CD14-positive monocyte (primary cell): ENCODE measurements at regions not wholly inside any gene's neighbourhood (a gene's known extent, or its start where the extent isn't known, plus 50 kb on each side); places are given as distances from the start of the nearest gene placed in this dataset.

Experiments used
- DNase-seq, 3 donors: peaks; one replicate each; pipeline ENCODE4 v3.0.0-alpha.2; 2011 to 2022
- H2AFZ ChIP-seq: 2 replicates; pipeline ENCODE4 v1.6.0; 2012; ENCODE audit warnings: mild to moderate bottlenecking, low read depth, low read length, inconsistent platforms; ENCODE audit not compliant: insufficient read depth, poor library complexity, severe bottlenecking
- H3K27ac ChIP-seq, 2 donors: 1 replicate in 1 of 2; 2 replicates in 1 of 2; pipeline ENCODE4 v1.5.1; 2012 to 2013; ENCODE audit warnings: low read length in 2 of 2, control low read depth in 1 of 2, inconsistent platforms in 1 of 2, low read depth in 1 of 2, mild to moderate bottlenecking in 1 of 2
- H3K27me3 ChIP-seq, 2 donors: one replicate each; pipeline versions ENCODE4 v1.6.0 to v1.6.1; 2011 to 2013; ENCODE audit warnings: low read length in 2 of 2; ENCODE audit not compliant: control insufficient read depth in 2 of 2, insufficient read depth in 2 of 2
- H3K36me3 ChIP-seq, 2 donors: replicated peaks in 1 of 2; 1 replicate in 1 of 2; 2 replicates in 1 of 2; pipeline versions ENCODE4 v1.5.1 to v1.6.1; 2012 to 2013; ENCODE audit warnings: low read length in 2 of 2, control low read depth in 1 of 2, inconsistent platforms in 1 of 2, mild to moderate bottlenecking in 1 of 2; ENCODE audit not compliant: insufficient read depth in 2 of 2, control insufficient read depth in 1 of 2
- H3K4me1 ChIP-seq, 2 donors: 1 replicate in 1 of 2; 2 replicates in 1 of 2; pipeline versions ENCODE4 v1.5.1 to v1.6.1; 2012 to 2013; ENCODE audit warnings: low read length in 2 of 2, control low read depth in 1 of 2, inconsistent platforms in 1 of 2, mild to moderate bottlenecking in 1 of 2, moderate library complexity in 1 of 2; ENCODE audit not compliant: insufficient read depth in 2 of 2, control insufficient read depth in 1 of 2
- H3K4me2 ChIP-seq: replicated peaks from 2 replicates; pipeline ENCODE3; 2012; ENCODE audit warnings: low read length, moderate library complexity, mild to moderate bottlenecking; ENCODE audit not compliant: poor library complexity, severe bottlenecking; ENCODE audit errors: extremely low read depth
- H3K4me3 ChIP-seq, 3 experiments: fragments of 200-600 bp in 1 of 3; sonication (generic) in 1 of 3; replicated peaks in 1 of 3; 1 replicate in 2 of 3; 2 replicates in 1 of 3; pipeline ENCODE4 v1.5.1; 2011 to 2013; ENCODE audit warnings: low read length in 3 of 3, mild to moderate bottlenecking in 3 of 3, control low read depth in 2 of 3, low read depth in 2 of 3, inconsistent platforms in 1 of 3, moderate library complexity in 1 of 3
- H3K79me2 ChIP-seq: 2 replicates; pipeline ENCODE4 v1.6.0; 2012; ENCODE audit warnings: mild to moderate bottlenecking, control low read depth, inconsistent platforms, low read length, moderate library complexity; ENCODE audit not compliant: insufficient read depth
- H3K9ac ChIP-seq: 2 replicates; pipeline ENCODE4 v1.6.0; 2017; ENCODE audit warnings: low read length, mild to moderate bottlenecking; ENCODE audit not compliant: insufficient read depth, poor library complexity, severe bottlenecking
- H3K9me3 ChIP-seq, 2 donors: replicated peaks in 1 of 2; 1 replicate in 1 of 2; 2 replicates in 1 of 2; pipeline versions ENCODE4 v1.5.1 to v1.6.1; 2012 to 2013; ENCODE audit warnings: low read length in 2 of 2, control low read depth in 1 of 2; ENCODE audit not compliant: control insufficient read depth in 1 of 2, insufficient read depth in 1 of 2
- H4K20me1 ChIP-seq: 2 replicates; pipeline ENCODE4 v1.6.0; 2012; ENCODE audit warnings: mild to moderate bottlenecking, low read length, control low read depth, moderate library complexity; ENCODE audit not compliant: insufficient read depth
- H3K27ac Mint-ChIP-seq, 7 donors: one replicate each; pipeline ENCODE4 v1.8.0; 2020; ENCODE audit warnings: mild to moderate bottlenecking in 7 of 7, mixed read lengths in 7 of 7, moderate library complexity in 6 of 7, inconsistent platforms in 2 of 7
- H3K27me3 Mint-ChIP-seq, 3 donors: one replicate each; pipeline ENCODE4 v1.8.0; 2021 to 2022; ENCODE audit warnings: low read depth in 3 of 3, mild to moderate bottlenecking in 3 of 3, mixed read lengths in 3 of 3, moderate library complexity in 3 of 3, inconsistent platforms in 1 of 3
- H3K36me3 Mint-ChIP-seq, 2 donors: one replicate each; pipeline ENCODE4 v1.8.0; 2020; ENCODE audit warnings: mixed read lengths in 2 of 2, inconsistent platforms in 1 of 2, mild to moderate bottlenecking in 1 of 2
- H3K4me1 Mint-ChIP-seq: one replicate; pipeline ENCODE4 v1.8.0; 2020; ENCODE audit warnings: mild to moderate bottlenecking, mixed read lengths
- H3K4me3 Mint-ChIP-seq, 2 donors: one replicate each; pipeline ENCODE4 v1.8.0; 2020; ENCODE audit warnings: mild to moderate bottlenecking in 2 of 2, mixed read lengths in 2 of 2, moderate library complexity in 1 of 2
- H3K9me3 Mint-ChIP-seq, 7 donors: one replicate each; pipeline ENCODE4 v1.8.0; 2020 to 2022; ENCODE audit warnings: mixed read lengths in 7 of 7, mild to moderate bottlenecking in 6 of 7, moderate library complexity in 6 of 7, inconsistent platforms in 2 of 7
- WGBS: methylation state at CpG from one replicate; pipeline ENCODE4 v1.1.5; 2013; ENCODE audit warnings: missing lambda C conversion rate; ENCODE audit not compliant: insufficient coverage; 5-methylcytosine and 5-hydroxymethylcytosine counted together
- intact Hi-C, 2 donors: fragments of 100-400 bp; cut with micrococcal nuclease; formaldehyde crosslinking; loops; one replicate each; pipeline versions ENCODE4 v1.15.0 to v1.15.1; 2023
- TF ChIP-seq, protein P1 (sequence below): fragments of 200-600 bp; IDR thresholded peaks from one replicate; pipeline ENCODE4 v1.8.0; 2022; ENCODE audit warnings: antibody characterized with exemption, mild to moderate bottlenecking

DNA sequence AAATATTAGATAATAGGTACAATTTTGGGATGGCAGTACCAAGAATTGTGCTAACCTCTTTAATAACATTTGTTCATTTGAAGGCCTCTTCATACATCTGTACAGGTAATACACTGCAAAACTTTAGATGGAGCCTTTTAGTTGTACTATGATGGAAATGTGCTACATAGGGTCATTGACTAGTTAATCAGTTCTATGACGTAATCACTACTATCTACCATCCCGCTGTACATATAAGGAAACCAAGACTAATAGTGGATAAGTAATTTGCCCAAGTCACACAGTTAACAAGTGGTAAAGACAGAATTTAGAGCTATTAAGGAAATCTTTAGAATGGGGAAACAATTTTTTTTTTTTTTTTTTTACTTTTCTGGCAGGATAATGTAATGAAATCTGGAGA is 521.3 kb downstream of the TUSC7 start:
- Histone ChIP-seq H3K36me3 (no peaks in the 10 kb centered on the region), H3K9ac (no peak overlapping the region), H3K27ac (no peak overlapping the region), H3K4me1 (no peaks in the 10 kb centered on the region), H3K79me2 (no peaks in the 10 kb centered on the region), H3K4me3 (no peak overlapping the region), H3K9me3 (no peaks in the 10 kb centered on the region), H3K4me2 (no peak overlapping the region), H4K20me1 (no peaks in the 10 kb centered on the region), H3K27me3 (no peaks in the 10 kb centered on the region), H2AFZ (no peak overlapping the region)
- Mint-ChIP-seq H3K4me1 (no peaks in the 10 kb centered on the region), H3K27ac (no peak overlapping the region), H3K27me3 (peaks cover 0 to 5% (median 2%) of the 10 kb centered on the region in 3 donors), H3K36me3 (no peaks in the 10 kb centered on the region), H3K9me3 (peaks cover 0 to 8% (median 0%) of the 10 kb centered on the region in 7 donors), H3K4me3 (no peak overlapping the region)
- DNase-seq: no peak
- TF ChIP-seq, protein P1, sequence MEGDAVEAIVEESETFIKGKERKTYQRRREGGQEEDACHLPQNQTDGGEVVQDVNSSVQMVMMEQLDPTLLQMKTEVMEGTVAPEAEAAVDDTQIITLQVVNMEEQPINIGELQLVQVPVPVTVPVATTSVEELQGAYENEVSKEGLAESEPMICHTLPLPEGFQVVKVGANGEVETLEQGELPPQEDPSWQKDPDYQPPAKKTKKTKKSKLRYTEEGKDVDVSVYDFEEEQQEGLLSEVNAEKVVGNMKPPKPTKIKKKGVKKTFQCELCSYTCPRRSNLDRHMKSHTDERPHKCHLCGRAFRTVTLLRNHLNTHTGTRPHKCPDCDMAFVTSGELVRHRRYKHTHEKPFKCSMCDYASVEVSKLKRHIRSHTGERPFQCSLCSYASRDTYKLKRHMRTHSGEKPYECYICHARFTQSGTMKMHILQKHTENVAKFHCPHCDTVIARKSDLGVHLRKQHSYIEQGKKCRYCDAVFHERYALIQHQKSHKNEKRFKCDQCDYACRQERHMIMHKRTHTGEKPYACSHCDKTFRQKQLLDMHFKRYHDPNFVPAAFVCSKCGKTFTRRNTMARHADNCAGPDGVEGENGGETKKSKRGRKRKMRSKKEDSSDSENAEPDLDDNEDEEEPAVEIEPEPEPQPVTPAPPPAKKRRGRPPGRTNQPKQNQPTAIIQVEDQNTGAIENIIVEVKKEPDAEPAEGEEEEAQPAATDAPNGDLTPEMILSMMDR: no peak
- WGBS: no CpG with 5 or more reads among the region's 2 CpGs
- intact Hi-C loops: no loop called here

DNA sequence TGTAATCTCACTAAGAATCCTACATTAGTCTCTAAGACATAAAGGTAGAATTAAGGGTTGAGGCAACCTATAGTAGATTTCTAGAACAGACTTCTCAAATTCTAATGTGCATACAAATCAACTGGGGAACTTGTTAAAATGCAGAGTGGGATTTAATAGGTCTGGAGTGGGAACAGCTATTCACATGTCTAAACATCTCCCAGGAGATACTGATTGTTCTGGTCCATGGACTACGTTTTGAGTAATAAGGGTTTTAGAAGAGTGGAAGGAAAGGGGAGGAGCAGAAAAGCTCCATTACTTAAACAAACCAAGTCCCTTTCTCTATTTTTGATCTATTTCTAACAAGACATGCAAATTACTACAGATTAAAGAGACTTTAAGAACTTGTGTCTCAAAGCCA is 524.8 kb downstream of the TUSC7 start:
- Mint-ChIP-seq H3K27me3 (peaks cover 0 to 4% (median 0%) of the 10 kb centered on the region in 3 donors), H3K4me1 (no peaks in the 10 kb centered on the region), H3K36me3 (no peaks in the 10 kb centered on the region), H3K4me3 (no peak overlapping the region), H3K9me3 (peaks cover 0 to 9% (median 3%) of the 10 kb centered on the region in 7 donors), H3K27ac (no peak overlapping the region)
- peaks cover 0 to 8% of the 10 kb centered on the region in 2 donors for H3K9me3 ChIP-seq
- no peak overlapping the region for H3K9ac ChIP-seq
- no CpG with 5 or more reads among the region's 1 CpG for WGBS
- no peaks in the 10 kb centered on the region for H3K4me1 ChIP-seq
- H3K4me3 ChIP-seq: no peak overlapping the region
- H3K36me3 ChIP-seq: no peaks in the 10 kb centered on the region
- H3K4me2 ChIP-seq: no peak overlapping the region
- DNase-seq: no peak
- intact Hi-C loops: no loop called here
- no peaks in the 10 kb centered on the region for H3K27me3 ChIP-seq
- no peaks in the 10 kb centered on the region for H3K79me2 ChIP-seq
- no peaks in the 10 kb centered on the region for H4K20me1 ChIP-seq
- TF ChIP-seq, protein P1: no peak
- H2AFZ ChIP-seq: no peak overlapping the region
- H3K27ac ChIP-seq: no peak overlapping the region
